ENCODE measurements at regions not wholly inside any gene's neighbourhood (a gene's known extent, or its start where the extent isn't known, plus 50 kb on each side); places are given as distances from the start of the nearest gene placed in this dataset.
"Not testable (repeated sequence)": the region's sequence is repeated elsewhere in the genome, so short reads cannot be mapped to it uniquely, and the experiment has no call there.

GRCh38 chr6:58238421-58238820, 921.0 kb downstream of the PRIM2 start:
- TF ChIP-seq CTCF (IDR thresholded peaks at IDR 0.05; ENCODE audit: borderline replicate concordance, extremely low read depth, low read length, poor library complexity, severe bottlenecking); EZH2 (IDR thresholded peaks at IDR 0.05; ENCODE audit: borderline replicate concordance, low read depth, low read length, severe bottlenecking): not testable (repeated sequence)

Data from DND-41 (cell line).